ENCODE measurements at regions not wholly inside any gene's neighbourhood (a gene's known extent, or its start where the extent isn't known, plus 50 kb on each side); places are given as distances from the start of the nearest gene placed in this dataset.

GRCh38 chr9:92236465-92236864 is 57.0 kb downstream of the IARS1 start:
- Histone ChIP-seq H3K4me3 (replicated peaks in 1 of 3; ENCODE audit: insufficient read depth in 1 of 3, low read depth in 1 of 3, low read length in 3 of 3) (no peak overlapping the region), H3K4me2 (ENCODE audit: insufficient read depth, low read length) (no peak overlapping the region), H3K4me1 (ENCODE audit: control insufficient read depth, extremely low read depth, insufficient read depth, low read length) (no peaks in the 10 kb centered on the region), H2AFZ (ENCODE audit: low read depth, low read length) (no peak overlapping the region), H3K9ac (replicated peaks; ENCODE audit: extremely low read depth, insufficient read depth, low read length) (no peak overlapping the region), H3K27ac (ENCODE audit: insufficient read depth, low read depth, low read length) (no peak overlapping the region), H4K20me1 (replicated peaks; ENCODE audit: control insufficient read depth, extremely low read depth, insufficient read depth, low read length) (no peaks in the 10 kb centered on the region), H3K27me3 (ENCODE audit: control insufficient read depth in 2 of 2, insufficient read depth in 2 of 2, low read length in 2 of 2) (no peaks in the 10 kb centered on the region), H3K9me3 (replicated peaks; ENCODE audit: control insufficient read depth, insufficient read depth, low read length) (no peaks in the 10 kb centered on the region), H3K79me2 (ENCODE audit: control insufficient read depth, insufficient read depth, low read length) (no peaks in the 10 kb centered on the region), H3K9me1 (replicated peaks; ENCODE audit: control insufficient read depth, extremely low read depth, insufficient read depth, low read length) (no peaks in the 10 kb centered on the region), H3K36me3 (ENCODE audit: control insufficient read depth in 2 of 2, extremely low read depth in 1 of 2, insufficient read depth in 2 of 2, low read length in 2 of 2) (peaks cover 14 to 17% of the 10 kb centered on the region in 2 experiments)
- no TSS peak for BruUV-seq (replicated peaks)
- intact Hi-C loops (cut with micrococcal nuclease) (no loop called here), dilution Hi-C loops (cut with MboI; ENCODE audit: extremely low pct_ligation_motif_present, low sequenced_read_pairs) (no loop called here)
- TF ChIP-seq MYC (IDR thresholded peaks at IDR 0.05; ENCODE audit: low read depth, low read length), result no peak
- no peak for TF ChIP-seq MAX (IDR thresholded peaks at IDR 0.05; ENCODE audit: insufficient read depth, insufficient read length)
- no peak for TF ChIP-seq EZH2 (IDR thresholded peaks at IDR 0.05; ENCODE audit: borderline replicate concordance, low read depth, low read length, severe bottlenecking)
- TF ChIP-seq FOS (IDR thresholded peaks at IDR 0.05; ENCODE audit: borderline replicate concordance, insufficient read depth, low read length), result no peak
- no peak for TF ChIP-seq POLR2A (IDR thresholded peaks at IDR 0.05; ENCODE audit: low read depth, low read length)
- TF ChIP-seq JUN (IDR thresholded peaks at IDR 0.05; ENCODE audit: borderline replicate concordance, insufficient read depth, insufficient read length, low read depth), result no peak
- no peak for TF ChIP-seq GATA2 (IDR thresholded peaks at IDR 0.05; ENCODE audit: insufficient read depth, insufficient read length, low read depth, low read length)
- no peak for TF ChIP-seq CTCF (IDR thresholded peaks at IDR 0.05; ENCODE audit: extremely low read depth in 1 of 2, insufficient read depth in 1 of 2, low read depth in 1 of 2, low read length in 2 of 2)
- TF ChIP-seq POLR2AphosphoS5 (IDR thresholded peaks at IDR 0.05; ENCODE audit: insufficient read depth, low read depth, low read length), result no peak
- no peak for FAIRE-seq
- DNase-seq (ENCODE audit: low read depth, low spot score), result no peak
- ChIA-PET POLR2A (no interaction called here), CTCF (interaction anchor here (10.4 kb wide), 1 partner anchor 97 kb away, joined by 239 read pairs; no protein-coding TSS in a partner anchor)

Measured in endothelial cell of umbilical vein (primary cell).